ENCODE measurements at regions not wholly inside any gene's neighbourhood (a gene's known extent, or its start where the extent isn't known, plus 50 kb on each side); places are given as distances from the start of the nearest gene placed in this dataset.

GRCh38 chr3:150133293-150133692 is 162.6 kb upstream of the PFN2 start:
- DNase-seq (ENCODE audit: insufficient read length, low spot score) (no peak), FAIRE-seq (no peak)
- TF ChIP-seq CTCF (IDR thresholded peaks at IDR 0.05; ENCODE audit: insufficient read depth, missing control alignments): no peak

GRCh38 chr3:150132101-150132749 is 161.5 kb upstream of the PFN2 start:
- DNase-seq (ENCODE audit: insufficient read length, low spot score) (no peak), FAIRE-seq (no peak)
- TF ChIP-seq CTCF (IDR thresholded peaks at IDR 0.05; ENCODE audit: insufficient read depth, missing control alignments): no peak

DNA sequence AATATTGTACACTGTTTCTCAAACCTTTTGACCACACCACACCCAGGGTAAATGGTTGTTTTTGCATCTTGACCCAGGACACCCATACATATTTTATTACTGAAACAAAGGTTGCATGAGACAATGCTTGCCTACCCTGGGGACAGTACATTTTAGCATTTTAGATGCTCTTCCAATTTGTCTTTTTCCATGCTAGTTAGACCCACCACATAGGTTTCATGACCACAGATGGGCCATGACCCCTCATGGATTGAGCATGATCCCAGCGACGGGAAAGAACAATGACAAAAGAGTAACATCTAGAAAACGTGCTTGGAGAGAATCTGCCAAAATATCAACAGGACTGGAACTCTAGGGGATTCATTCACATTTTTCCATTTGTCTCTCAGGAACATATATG is 161.0 kb upstream of the PFN2 start:
- TF ChIP-seq CTCF (IDR thresholded peaks at IDR 0.05; ENCODE audit: insufficient read depth, missing control alignments): no peak
- DNase-seq (ENCODE audit: insufficient read length, low spot score) (no peak), FAIRE-seq (no peak)

- no peak for TF ChIP-seq CTCF (IDR thresholded peaks at IDR 0.05; ENCODE audit: insufficient read depth, missing control alignments)
- no peak for DNase-seq (ENCODE audit: insufficient read length, low spot score)
These were observed 159.9 kb upstream of the PFN2 start for GRCh38 chr3:150130404-150131100.

DNA sequence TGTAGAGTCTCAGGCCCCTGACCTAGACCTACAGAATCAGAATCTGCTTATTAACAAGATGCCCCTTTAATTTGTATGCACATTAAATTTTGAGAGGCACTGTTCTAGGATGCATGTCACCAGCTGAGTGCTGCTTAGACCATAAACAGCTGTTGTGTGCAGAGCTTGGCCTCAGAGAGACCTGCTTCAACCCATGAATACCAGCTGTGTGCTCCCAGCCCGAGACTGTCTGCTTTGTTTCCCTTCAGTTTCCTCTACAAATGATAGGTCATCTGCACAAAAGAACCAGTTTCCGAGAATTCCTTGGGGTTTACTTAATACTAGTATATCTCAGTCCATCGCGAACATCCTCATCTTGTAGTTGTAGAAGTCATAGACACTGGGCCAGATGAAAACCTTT is 158.5 kb upstream of the PFN2 start:
- FAIRE-seq (no peak), DNase-seq (ENCODE audit: insufficient read length, low spot score) (no peak)
- TF ChIP-seq CTCF (IDR thresholded peaks at IDR 0.05; ENCODE audit: insufficient read depth, missing control alignments): no peak

More at GRCh38 chr3:150130404-150131100, 159.9 kb upstream of the PFN2 start:
- no peak for FAIRE-seq

DNA sequence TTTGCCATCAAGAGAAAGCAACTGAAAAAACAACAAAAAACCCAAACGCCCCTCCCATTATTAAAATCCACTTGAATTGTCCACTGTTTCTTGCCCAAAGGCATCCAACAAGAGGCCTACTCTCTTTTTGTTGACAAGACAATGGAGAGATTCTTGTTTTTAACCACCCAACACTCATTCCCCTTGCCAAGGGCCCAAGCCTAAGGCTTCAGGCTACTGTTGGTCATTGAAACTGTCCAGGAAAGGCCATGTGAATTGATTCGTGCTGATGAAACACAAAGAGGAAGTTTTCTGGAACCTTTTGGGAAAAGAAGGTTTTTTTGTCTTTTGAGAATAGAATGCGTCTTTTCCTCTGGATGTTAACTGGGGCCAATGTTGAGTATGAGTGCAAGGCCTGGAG is 157.4 kb upstream of the PFN2 start:
- no peak for TF ChIP-seq CTCF (IDR thresholded peaks at IDR 0.05; ENCODE audit: insufficient read depth, missing control alignments)

DNA sequence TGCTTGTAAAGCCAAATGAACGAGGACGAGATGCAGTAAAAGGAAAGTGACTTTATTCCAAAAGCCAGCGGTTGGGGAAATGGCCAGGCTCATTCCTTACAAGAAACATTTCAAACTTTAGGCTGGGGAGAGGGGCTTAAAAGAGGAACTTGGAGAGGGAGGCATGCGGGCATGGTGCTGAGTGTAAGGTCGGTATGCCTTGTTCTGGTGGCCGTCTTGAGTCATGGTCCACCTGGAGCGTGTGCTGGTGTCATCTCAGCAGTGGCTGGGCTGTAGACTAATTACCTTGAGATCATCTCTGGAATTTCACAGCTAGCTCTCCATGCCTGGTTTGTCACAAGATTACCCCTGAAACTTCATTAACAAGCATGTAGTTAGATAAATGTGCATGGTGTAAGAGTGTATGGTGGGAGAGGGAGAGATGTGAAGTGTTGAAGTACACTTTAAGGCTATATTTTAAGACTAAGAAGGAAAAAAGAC is 156.4 kb upstream of the PFN2 start:
- FAIRE-seq (no peak), DNase-seq (ENCODE audit: insufficient read length, low spot score) (no peak)
- no peak for TF ChIP-seq CTCF (IDR thresholded peaks at IDR 0.05; ENCODE audit: insufficient read depth, missing control alignments)

More for the DNA sequence above, 157.4 kb upstream of the PFN2 start:
- DNase-seq (ENCODE audit: insufficient read length, low spot score): no peak
- no peak for FAIRE-seq

All from D721Med (cell line).